Stomach (tissue), 4 donors: ENCODE measurements at regions not wholly inside any gene's neighbourhood (a gene's known extent, or its start where the extent isn't known, plus 50 kb on each side); places are given as distances from the start of the nearest gene placed in this dataset.

ENCODE experiments used
- EP300 ChIP-seq: sonication (generic); formaldehyde crosslinking; IDR thresholded peaks from one replicate; pipeline ENCODE4 v1.6.1; 2017; ENCODE audit warnings: antibody characterized with exemption
- POLR2A ChIP-seq, 4 donors: fragments of 450-650 bp; IDR thresholded peaks; one replicate each; pipeline ENCODE4 v1.6.1; 2016; ENCODE audit warnings: antibody characterized with exemption in 4 of 4, control low read depth in 2 of 4, mild to moderate bottlenecking in 1 of 4, moderate library complexity in 1 of 4
- POLR2AphosphoS5 ChIP-seq, 3 donors: sonication (generic); formaldehyde crosslinking; IDR thresholded peaks; one replicate each; pipeline ENCODE4 v1.6.1; 2016; ENCODE audit warnings: antibody characterized with exemption in 3 of 3
- TF ChIP-seq, protein P1 (sequence below), 7 experiments: fragments of 450-650 bp in 4 of 7; fragments of 200-600 bp in 3 of 7; sonication (generic) in 3 of 7; IDR thresholded peaks; one replicate each; pipeline ENCODE4 v1.5.1; 2016 to 2019; ENCODE audit warnings: antibody characterized with exemption in 7 of 7, control low read depth in 2 of 7, mild to moderate bottlenecking in 1 of 7

DNA sequence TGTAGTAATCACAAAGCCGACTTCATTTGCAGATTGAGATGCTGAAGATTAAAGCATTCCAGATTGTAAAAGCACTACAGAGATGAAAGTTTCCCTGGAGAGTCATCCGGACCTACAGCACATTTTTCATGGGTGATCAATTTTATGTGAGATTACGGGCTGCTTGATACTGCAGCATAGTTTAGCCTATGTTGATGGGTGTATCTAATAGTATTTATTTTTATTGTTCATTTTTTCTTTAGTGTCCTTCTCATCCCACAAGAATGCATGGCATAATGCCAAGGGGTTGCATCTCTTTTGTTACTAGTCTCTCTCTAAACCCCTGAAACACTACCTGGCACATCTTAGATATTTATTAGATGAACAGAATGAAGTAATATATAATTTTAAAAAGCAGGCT lies 240.4 kb downstream of the MBD2 start:
- TF ChIP-seq EP300 (no peak), POLR2A (IDR thresholded peaks at IDR 0.05) (no peak), POLR2AphosphoS5 (IDR thresholded peaks at IDR 0.05) (no peak)
- TF ChIP-seq, protein P1, sequence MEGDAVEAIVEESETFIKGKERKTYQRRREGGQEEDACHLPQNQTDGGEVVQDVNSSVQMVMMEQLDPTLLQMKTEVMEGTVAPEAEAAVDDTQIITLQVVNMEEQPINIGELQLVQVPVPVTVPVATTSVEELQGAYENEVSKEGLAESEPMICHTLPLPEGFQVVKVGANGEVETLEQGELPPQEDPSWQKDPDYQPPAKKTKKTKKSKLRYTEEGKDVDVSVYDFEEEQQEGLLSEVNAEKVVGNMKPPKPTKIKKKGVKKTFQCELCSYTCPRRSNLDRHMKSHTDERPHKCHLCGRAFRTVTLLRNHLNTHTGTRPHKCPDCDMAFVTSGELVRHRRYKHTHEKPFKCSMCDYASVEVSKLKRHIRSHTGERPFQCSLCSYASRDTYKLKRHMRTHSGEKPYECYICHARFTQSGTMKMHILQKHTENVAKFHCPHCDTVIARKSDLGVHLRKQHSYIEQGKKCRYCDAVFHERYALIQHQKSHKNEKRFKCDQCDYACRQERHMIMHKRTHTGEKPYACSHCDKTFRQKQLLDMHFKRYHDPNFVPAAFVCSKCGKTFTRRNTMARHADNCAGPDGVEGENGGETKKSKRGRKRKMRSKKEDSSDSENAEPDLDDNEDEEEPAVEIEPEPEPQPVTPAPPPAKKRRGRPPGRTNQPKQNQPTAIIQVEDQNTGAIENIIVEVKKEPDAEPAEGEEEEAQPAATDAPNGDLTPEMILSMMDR (IDR thresholded peaks at IDR 0.05), result no peak
